DND-41 (cell line): ENCODE measurements at regions not wholly inside any gene's neighbourhood (a gene's known extent, or its start where the extent isn't known, plus 50 kb on each side); places are given as distances from the start of the nearest gene placed in this dataset.

Source experiments
- ATAC-seq: fragments of 200-7000 bp; cut with Tn5 transposase; 3 replicates; pipeline ENCODE4 v1.9.1; 2021; ENCODE audit warnings: low read depth; ENCODE audit not compliant: insufficient read depth
- DNase-seq: peaks from one replicate; pipeline ENCODE4 v3.0.0-alpha.2; 2020
- H2AFZ ChIP-seq: 2 replicates; pipeline ENCODE4 v1.6.0; 2012; ENCODE audit warnings: low read depth, low read length
- H3K27ac ChIP-seq: 2 replicates; pipeline ENCODE4 v1.5.1; 2012; ENCODE audit warnings: low read length, inconsistent platforms
- H3K27me3 ChIP-seq: fragments of 200-600 bp; sonication (generic); 2 replicates; pipeline ENCODE4 v1.6.0; 2012; ENCODE audit warnings: low read length, mild to moderate bottlenecking, inconsistent platforms; ENCODE audit not compliant: insufficient read depth, poor library complexity
- H3K36me3 ChIP-seq: 2 replicates; pipeline ENCODE4 v1.5.1; 2012; ENCODE audit warnings: low read length, inconsistent platforms; ENCODE audit not compliant: insufficient read depth
- H3K4me1 ChIP-seq: 2 replicates; pipeline ENCODE4 v1.5.1; 2012; ENCODE audit warnings: mild to moderate bottlenecking, low read length; ENCODE audit not compliant: insufficient read depth
- H3K4me2 ChIP-seq: 2 replicates; pipeline ENCODE4 v1.6.0; 2012; ENCODE audit warnings: mild to moderate bottlenecking, moderate library complexity, low read length, inconsistent platforms; ENCODE audit not compliant: insufficient read depth
- H3K4me3 ChIP-seq, 2 experiments: fragments of 200-600 bp in 1 of 2; shearing (Covaris generic) in 1 of 2; 2 replicates each; pipeline ENCODE4 v1.5.1; 2012 to 2016; ENCODE audit warnings: inconsistent platforms in 2 of 2, low read length in 2 of 2, mild to moderate bottlenecking in 2 of 2, low read depth in 1 of 2, moderate library complexity in 1 of 2
- H3K79me2 ChIP-seq: 2 replicates; pipeline ENCODE4 v1.6.0; 2012; ENCODE audit warnings: low read length, inconsistent platforms; ENCODE audit not compliant: insufficient read depth
- H3K9ac ChIP-seq: 2 replicates; pipeline ENCODE4 v1.6.0; 2012; ENCODE audit warnings: low read depth, mild to moderate bottlenecking, inconsistent platforms, low read length, moderate library complexity
- H3K9me3 ChIP-seq: 2 replicates; pipeline ENCODE4 v1.5.1; 2012; ENCODE audit warnings: low read length, moderate library complexity, mild to moderate bottlenecking, inconsistent platforms; ENCODE audit not compliant: insufficient read depth, severe bottlenecking
- H4K20me1 ChIP-seq: 2 replicates; pipeline ENCODE4 v1.6.0; 2012; ENCODE audit warnings: low read length; ENCODE audit not compliant: insufficient read depth
- CTCF ChIP-seq: IDR thresholded peaks from 2 replicates; pipeline ENCODE4 v1.5.1; 2012; ENCODE audit warnings: borderline replicate concordance, low read length, moderate library complexity, mild to moderate bottlenecking; ENCODE audit not compliant: poor library complexity, severe bottlenecking; ENCODE audit errors: extremely low read depth
- EZH2 ChIP-seq: IDR thresholded peaks from 3 replicates; pipeline ENCODE4 v1.6.1; 2012; ENCODE audit warnings: borderline replicate concordance, low read depth, mild to moderate bottlenecking, moderate library complexity, low read length, inconsistent platforms; ENCODE audit not compliant: severe bottlenecking

DNA sequence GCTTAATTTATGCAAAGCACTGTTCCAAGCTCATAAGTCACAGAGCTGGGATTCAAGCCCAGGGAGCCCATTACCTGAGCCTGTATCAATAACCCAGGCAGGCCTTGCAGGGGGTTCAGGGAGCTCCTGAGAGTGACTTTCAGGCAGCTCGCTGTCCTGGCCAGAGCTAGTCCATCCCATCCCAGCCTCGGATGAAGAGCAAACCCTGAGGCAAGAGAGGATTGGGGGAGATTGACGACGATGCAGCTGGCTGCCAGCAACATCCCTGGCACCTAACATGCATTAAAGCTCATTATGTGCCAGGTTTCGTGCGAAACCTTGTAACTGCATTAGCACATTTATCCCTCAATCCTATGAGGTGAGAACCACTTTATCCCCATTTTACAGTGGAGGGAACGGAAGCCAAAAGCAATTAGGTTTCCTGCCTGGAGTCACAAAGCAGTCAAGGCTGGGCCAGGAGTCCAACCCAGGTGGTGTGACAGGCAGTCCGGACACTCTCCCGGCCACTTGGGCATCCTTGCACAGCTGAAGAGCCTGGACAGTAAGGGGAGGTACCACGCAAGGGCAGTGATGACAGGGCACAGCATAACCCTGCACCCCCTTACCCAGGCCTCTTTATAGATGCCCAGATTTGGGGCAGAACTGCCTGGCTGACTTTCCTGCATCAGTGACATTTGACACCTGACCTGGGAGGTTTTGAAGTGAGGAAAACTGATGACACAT lies 129.8 kb upstream of the CHST15 start:
- no peak for ATAC-seq
- no peak for TF ChIP-seq CTCF
- TF ChIP-seq EZH2: no peak
- DNase-seq: no peak
- no peaks in the 10 kb centered on the region for H4K20me1 ChIP-seq
- H3K27me3 ChIP-seq: no peaks in the 10 kb centered on the region
- H3K27ac ChIP-seq: no peak overlapping the region
- no peak overlapping the region for H2AFZ ChIP-seq
- H3K4me2 ChIP-seq: no peak overlapping the region
- H3K4me1 ChIP-seq: peaks cover 15% of the 10 kb centered on the region
- no peak overlapping the region for H3K4me3 ChIP-seq
- no peak overlapping the region for H3K9ac ChIP-seq
- H3K79me2 ChIP-seq: no peaks in the 10 kb centered on the region
- H3K9me3 ChIP-seq: peaks cover 3% of the 10 kb centered on the region
- H3K36me3 ChIP-seq: no peaks in the 10 kb centered on the region

DNA sequence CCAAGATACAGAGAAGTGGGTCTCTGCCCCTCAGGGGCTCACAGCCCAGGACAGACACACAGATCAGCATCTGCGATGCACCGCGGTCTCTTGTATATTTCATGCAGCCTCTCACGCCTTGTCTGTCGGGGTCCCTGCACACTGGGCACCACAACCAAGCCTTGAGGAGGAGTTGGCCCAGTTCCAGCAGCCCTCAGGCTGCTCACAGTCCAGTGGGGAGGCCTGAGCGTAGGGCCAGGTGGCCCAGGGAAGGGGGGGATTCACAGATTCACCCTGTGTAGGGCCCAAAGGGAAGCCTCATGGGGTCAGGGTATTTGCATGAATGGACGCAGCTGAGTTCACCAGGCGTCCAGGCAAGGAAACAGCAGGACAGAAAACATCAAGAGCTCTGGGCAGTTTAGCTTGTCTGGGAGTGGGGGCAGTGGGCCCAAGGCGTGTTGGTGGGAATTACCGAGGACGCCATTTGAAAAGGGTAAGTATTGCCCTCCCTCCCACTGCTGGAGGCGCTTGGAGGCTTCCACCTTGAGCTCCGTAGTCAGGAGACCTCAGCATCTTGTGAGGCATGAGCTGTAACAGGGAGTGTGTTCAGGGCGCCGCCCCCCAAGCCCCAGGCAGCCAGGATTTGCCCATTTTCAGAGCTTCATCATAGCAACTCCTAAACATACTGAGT lies 129.1 kb upstream of the CHST15 start:
- TF ChIP-seq EZH2: no peak
- no peak for TF ChIP-seq CTCF
- Histone ChIP-seq H3K27ac (no peak overlapping the region), H3K9me3 (no peaks in the 10 kb centered on the region), H3K36me3 (no peaks in the 10 kb centered on the region), H3K79me2 (no peaks in the 10 kb centered on the region), H3K4me1 (peaks cover 15% of the 10 kb centered on the region), H3K9ac (no peak overlapping the region), H3K4me3 (no peak overlapping the region), H2AFZ (no peak overlapping the region), H3K4me2 (no peak overlapping the region), H3K27me3 (no peaks in the 10 kb centered on the region), H4K20me1 (no peaks in the 10 kb centered on the region)
- no peak for ATAC-seq
- DNase-seq: no peak

DNA sequence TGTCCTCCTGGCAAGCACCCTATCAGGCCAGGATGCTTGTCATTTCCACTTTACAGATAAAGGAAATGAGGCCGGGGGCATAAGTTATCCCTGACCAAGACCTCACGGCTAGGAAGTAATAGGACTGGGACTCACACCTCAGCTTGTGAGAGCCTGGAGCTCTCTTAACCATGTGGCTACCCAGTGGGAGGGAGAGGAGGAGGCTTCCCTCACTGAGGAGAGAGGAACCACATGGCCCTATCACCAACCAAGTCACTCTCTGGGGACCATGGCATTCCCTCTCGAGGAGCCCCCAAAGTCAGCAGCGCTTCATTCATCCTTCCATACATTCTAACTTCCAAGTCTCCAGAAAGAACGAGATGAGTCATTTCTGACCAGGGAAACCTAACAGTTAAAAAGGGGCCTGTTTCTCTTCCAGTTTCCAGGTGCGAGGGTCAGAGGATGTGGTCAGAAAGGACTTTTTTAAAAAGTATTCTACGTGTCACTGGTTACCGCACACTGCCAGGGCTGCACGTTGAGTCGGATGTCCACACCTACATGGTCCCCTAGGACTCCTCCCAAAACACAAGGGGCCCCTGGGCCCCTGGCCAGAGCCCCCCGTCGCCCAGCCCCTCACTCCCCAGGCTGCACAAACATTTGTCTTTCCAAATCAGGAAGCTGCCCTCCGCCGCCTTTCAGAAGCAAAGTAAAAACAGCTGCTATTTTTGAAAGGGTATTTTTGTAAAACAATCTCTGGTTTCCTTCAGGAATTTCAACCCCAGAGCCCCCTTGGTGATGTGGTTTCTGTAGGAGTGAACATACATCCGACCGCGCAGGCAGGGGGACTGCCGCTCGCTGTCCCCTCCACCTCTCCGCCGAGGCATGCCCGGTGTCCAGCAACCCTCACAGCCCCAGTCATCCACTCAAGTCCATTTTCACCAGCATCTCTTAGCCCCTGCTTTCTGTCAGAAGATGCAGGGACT lies 128.2 kb upstream of the CHST15 start:
- Histone ChIP-seq H3K9ac (no peak overlapping the region), H3K9me3 (no peaks in the 10 kb centered on the region), H3K4me2 (no peak overlapping the region), H3K4me3 (no peak overlapping the region), H3K36me3 (no peaks in the 10 kb centered on the region), H3K27me3 (no peaks in the 10 kb centered on the region), H4K20me1 (no peaks in the 10 kb centered on the region), H3K79me2 (no peaks in the 10 kb centered on the region), H3K27ac (no peak overlapping the region), H2AFZ (no peak overlapping the region), H3K4me1 (peaks cover 15% of the 10 kb centered on the region)
- TF ChIP-seq CTCF (no peak), EZH2 (no peak)
- ATAC-seq (peak; percentile 32; the same call in 2 of the 3 replicates), DNase-seq (peak; percentile 27)
